Mucosa of gallbladder (tissue), 1 donor: ENCODE measurements at regions not wholly inside any gene's neighbourhood (a gene's known extent, or its start where the extent isn't known, plus 50 kb on each side); places are given as distances from the start of the nearest gene placed in this dataset.
"Not testable (repeated sequence)": the region's sequence is repeated elsewhere in the genome, so short reads cannot be mapped to it uniquely, and the experiment has no call there.

Source experiments
- DNase-seq: peaks from one replicate; pipeline ENCODE4 v3.0.0-alpha.2; 2020; ENCODE audit warnings: low spot score
- donor health status: DM: no; HTN: no; CAD: no.

GRCh38 chr4:85106166-85106565, 139.7 kb upstream of the WDFY3 start:
- DNase-seq: no peak

GRCh38 chr4:85106805-85107336, 140.4 kb upstream of the WDFY3 start:
- no peak for DNase-seq

- no peak for DNase-seq
Observed at GRCh38 chr4:85107553-85107952, 141.1 kb upstream of the WDFY3 start.

GRCh38 chr4:85113706-85114105, 147.2 kb upstream of the WDFY3 start:
- no peak for DNase-seq

- no peak for DNase-seq
Observed at GRCh38 chr4:85114526-85114925, 148.0 kb upstream of the WDFY3 start.

GRCh38 chr4:85116008-85116407, 149.5 kb upstream of the WDFY3 start:
- DNase-seq: no peak

GRCh38 chr4:85125688-85126087, 159.2 kb upstream of the WDFY3 start:
- no peak for DNase-seq

- no peak for DNase-seq
Observed at GRCh38 chr4:85126991-85127591, 160.6 kb upstream of the WDFY3 start.

GRCh38 chr4:85127653-85128052, 161.2 kb upstream of the WDFY3 start:
- no peak for DNase-seq

- no peak for DNase-seq
Observed at GRCh38 chr4:85128246-85129204, 162.0 kb upstream of the WDFY3 start.

- not testable (repeated sequence) for DNase-seq
Observed at GRCh38 chr4:85129354-85130125, 163.1 kb upstream of the WDFY3 start.

- no peak for DNase-seq
Observed at GRCh38 chr4:85132117-85132516, 165.6 kb upstream of the WDFY3 start.

- no peak for DNase-seq
Observed at GRCh38 chr4:85132570-85132969, 166.1 kb upstream of the WDFY3 start.

- DNase-seq: not testable (repeated sequence)
Observed at GRCh38 chr4:85139749-85140148, 173.3 kb upstream of the WDFY3 start.

- no peak for DNase-seq
Observed at GRCh38 chr4:85142451-85142850, 176.0 kb upstream of the WDFY3 start.

- DNase-seq: peak; percentile 27
Observed at GRCh38 chr4:85147481-85148076, 181.1 kb upstream of the WDFY3 start.

GRCh38 chr4:85149676-85150075, 183.2 kb upstream of the WDFY3 start:
- DNase-seq: no peak

GRCh38 chr4:85151371-85151770, 184.9 kb upstream of the WDFY3 start:
- no peak for DNase-seq

GRCh38 chr4:85151786-85152185, 185.3 kb upstream of the WDFY3 start:
- no peak for DNase-seq

- DNase-seq: no peak
Observed at GRCh38 chr4:85152480-85152879, 186.0 kb upstream of the WDFY3 start.

- DNase-seq: no peak
Observed at GRCh38 chr4:85153221-85153620, 186.7 kb upstream of the WDFY3 start.

GRCh38 chr4:85154591-85154990, 188.1 kb upstream of the WDFY3 start:
- DNase-seq: no peak
